Vagina (tissue), 2 donors: ENCODE measurements at regions not wholly inside any gene's neighbourhood (a gene's known extent, or its start where the extent isn't known, plus 50 kb on each side); places are given as distances from the start of the nearest gene placed in this dataset.

Experiments
- POLR2A ChIP-seq, 2 donors: fragments of 450-650 bp; IDR thresholded peaks; one replicate each; pipeline ENCODE4 v1.6.1; 2017; ENCODE audit warnings: antibody characterized with exemption in 2 of 2, mild to moderate bottlenecking in 2 of 2, moderate library complexity in 2 of 2
- POLR2AphosphoS5 ChIP-seq, 2 donors: sonication (generic); formaldehyde crosslinking; IDR thresholded peaks; one replicate each; pipeline ENCODE4 v1.9.0; 2017; ENCODE audit warnings: antibody characterized with exemption in 2 of 2, mild to moderate bottlenecking in 2 of 2, low read depth in 1 of 2; ENCODE audit not compliant: insufficient read depth in 1 of 2
- TF ChIP-seq, protein P1 (sequence below), 3 experiments: fragments of 450-650 bp in 2 of 3; fragments of 200-600 bp in 1 of 3; sonication (generic) in 1 of 3; IDR thresholded peaks; one replicate each; pipeline ENCODE4 v1.5.1; 2017 to 2019; ENCODE audit warnings: antibody characterized with exemption in 3 of 3, mild to moderate bottlenecking in 2 of 3, moderate library complexity in 2 of 3

DNA sequence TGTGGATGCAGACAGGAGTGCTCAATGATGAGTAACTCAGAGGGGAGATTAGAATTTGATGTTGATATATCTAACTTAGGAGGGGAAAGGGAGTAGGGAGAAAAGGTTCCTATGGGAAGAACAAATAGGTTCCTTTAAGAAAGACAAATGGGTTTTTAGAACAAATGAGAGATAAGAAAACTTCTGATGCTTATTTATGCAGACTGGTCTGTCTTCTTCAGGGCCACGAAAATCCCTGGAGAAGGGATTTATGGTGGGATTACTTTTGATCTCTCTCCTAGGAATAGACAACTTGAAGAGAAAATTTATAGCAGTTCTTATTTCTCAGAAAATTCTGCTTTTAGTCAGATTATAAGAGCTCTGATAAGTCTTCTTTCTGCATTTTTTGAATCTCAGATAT lies 99.0 kb upstream of the DDHD1 start:
- TF ChIP-seq, protein P1, sequence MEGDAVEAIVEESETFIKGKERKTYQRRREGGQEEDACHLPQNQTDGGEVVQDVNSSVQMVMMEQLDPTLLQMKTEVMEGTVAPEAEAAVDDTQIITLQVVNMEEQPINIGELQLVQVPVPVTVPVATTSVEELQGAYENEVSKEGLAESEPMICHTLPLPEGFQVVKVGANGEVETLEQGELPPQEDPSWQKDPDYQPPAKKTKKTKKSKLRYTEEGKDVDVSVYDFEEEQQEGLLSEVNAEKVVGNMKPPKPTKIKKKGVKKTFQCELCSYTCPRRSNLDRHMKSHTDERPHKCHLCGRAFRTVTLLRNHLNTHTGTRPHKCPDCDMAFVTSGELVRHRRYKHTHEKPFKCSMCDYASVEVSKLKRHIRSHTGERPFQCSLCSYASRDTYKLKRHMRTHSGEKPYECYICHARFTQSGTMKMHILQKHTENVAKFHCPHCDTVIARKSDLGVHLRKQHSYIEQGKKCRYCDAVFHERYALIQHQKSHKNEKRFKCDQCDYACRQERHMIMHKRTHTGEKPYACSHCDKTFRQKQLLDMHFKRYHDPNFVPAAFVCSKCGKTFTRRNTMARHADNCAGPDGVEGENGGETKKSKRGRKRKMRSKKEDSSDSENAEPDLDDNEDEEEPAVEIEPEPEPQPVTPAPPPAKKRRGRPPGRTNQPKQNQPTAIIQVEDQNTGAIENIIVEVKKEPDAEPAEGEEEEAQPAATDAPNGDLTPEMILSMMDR (IDR thresholded peaks at IDR 0.05) = no peak
- TF ChIP-seq POLR2A (IDR thresholded peaks at IDR 0.05) (no peak), POLR2AphosphoS5 (IDR thresholded peaks at IDR 0.05; ENCODE audit: insufficient read depth in 1 of 2, low read depth in 1 of 2) (no peak)
